H9 (cell line): ENCODE measurements at regions not wholly inside any gene's neighbourhood (a gene's known extent, or its start where the extent isn't known, plus 50 kb on each side); places are given as distances from the start of the nearest gene placed in this dataset.

Experiments used
- DNase-seq: peaks from one replicate; pipeline ENCODE4 v3.0.0-alpha.2; 2017
- H2AFZ ChIP-seq: one replicate; pipeline ENCODE4 v1.6.1; 2013; ENCODE audit warnings: mild to moderate bottlenecking, low read length, control low read depth, moderate library complexity
- H2AK5ac ChIP-seq: 2 replicates; pipeline ENCODE4 v1.6.1; 2013; ENCODE audit warnings: low read length, control low read depth, mixed read lengths; ENCODE audit not compliant: insufficient read length
- H2BK120ac ChIP-seq: one replicate; pipeline ENCODE4 v1.6.1; 2013; ENCODE audit warnings: low read depth, mild to moderate bottlenecking, low read length, control low read depth, inconsistent platforms; ENCODE audit not compliant: poor library complexity, severe bottlenecking
- H2BK12ac ChIP-seq: 2 replicates; pipeline ENCODE4 v1.6.1; 2013; ENCODE audit warnings: low read length, control low read depth, mixed read lengths, low read depth; ENCODE audit not compliant: insufficient read length
- H2BK15ac ChIP-seq: 2 replicates; pipeline ENCODE4 v1.6.1; 2013; ENCODE audit warnings: low read depth, low read length, control low read depth
- H2BK20ac ChIP-seq: one replicate; pipeline ENCODE4 v1.6.1; 2013; ENCODE audit warnings: low read depth, mild to moderate bottlenecking, low read length, control low read depth, inconsistent platforms; ENCODE audit not compliant: poor library complexity, severe bottlenecking
- H2BK5ac ChIP-seq: 2 replicates; pipeline ENCODE4 v1.6.1; 2013; ENCODE audit warnings: low read length, control low read depth, mixed read lengths; ENCODE audit not compliant: insufficient read length
- H3K14ac ChIP-seq: 2 replicates; pipeline ENCODE4 v1.6.1; 2013; ENCODE audit warnings: low read length, control low read depth; ENCODE audit not compliant: insufficient read depth
- H3K18ac ChIP-seq: 2 replicates; pipeline ENCODE4 v1.6.1; 2013; ENCODE audit warnings: low read depth, mild to moderate bottlenecking, mixed read lengths, low read length, control low read depth; ENCODE audit not compliant: insufficient read length
- H3K23ac ChIP-seq: 2 replicates; pipeline ENCODE4 v1.6.1; 2013; ENCODE audit warnings: low read length, control low read depth, mixed read lengths, low read depth; ENCODE audit not compliant: insufficient read length
- H3K23me2 ChIP-seq: 2 replicates; pipeline ENCODE4 v1.6.1; 2013; ENCODE audit warnings: low read depth, mild to moderate bottlenecking, mixed read lengths, low read length, control low read depth; ENCODE audit not compliant: insufficient read length, poor library complexity, severe bottlenecking
- H3K27ac ChIP-seq: 2 replicates; pipeline ENCODE4 v1.5.1; 2013; ENCODE audit warnings: low read length, control low read depth, mixed read lengths, low read depth; ENCODE audit not compliant: insufficient read length
- H3K27me3 ChIP-seq: 2 replicates; pipeline ENCODE4 v1.6.1; 2013; ENCODE audit warnings: low read length, control low read depth, inconsistent platforms; ENCODE audit not compliant: insufficient read depth
- H3K4ac ChIP-seq: 2 replicates; pipeline ENCODE4 v1.6.1; 2013; ENCODE audit warnings: low read depth, mild to moderate bottlenecking, control low read depth, inconsistent platforms, low read length, moderate library complexity
- H3K4me1 ChIP-seq: 2 replicates; pipeline ENCODE4 v1.6.1; 2013; ENCODE audit warnings: low read length, control low read depth, inconsistent platforms; ENCODE audit not compliant: insufficient read depth
- H3K4me2 ChIP-seq: 2 replicates; pipeline ENCODE4 v1.6.1; 2013; ENCODE audit warnings: low read length, control low read depth, mixed read lengths; ENCODE audit not compliant: insufficient read length, insufficient read depth
- H3K56ac ChIP-seq: 2 replicates; pipeline ENCODE4 v1.6.1; 2013; ENCODE audit warnings: low read depth, mild to moderate bottlenecking, mixed read lengths, low read length, control low read depth; ENCODE audit not compliant: insufficient read length
- H3K79me1 ChIP-seq: 2 replicates; pipeline ENCODE4 v1.6.1; 2013; ENCODE audit warnings: low read depth, mild to moderate bottlenecking, moderate library complexity, low read length, control low read depth, inconsistent platforms; ENCODE audit not compliant: insufficient read depth, poor library complexity, severe bottlenecking
- H3K79me2 ChIP-seq: 2 replicates; pipeline ENCODE4 v1.6.1; 2013; ENCODE audit warnings: low read length, control low read depth, inconsistent platforms; ENCODE audit not compliant: insufficient read depth
- H3K9ac ChIP-seq: 2 replicates; pipeline ENCODE4 v1.6.1; 2013; ENCODE audit warnings: low read length, control low read depth, mixed read lengths; ENCODE audit not compliant: insufficient read length; ENCODE audit errors: extremely low read depth
- H3K9me3 ChIP-seq: one replicate; pipeline ENCODE4 v1.6.1; 2013; ENCODE audit warnings: low read depth, low read length, inconsistent platforms; ENCODE audit not compliant: control insufficient read depth
- H3T11ph ChIP-seq: one replicate; pipeline ENCODE4 v1.6.1; 2013; ENCODE audit warnings: mild to moderate bottlenecking, low read length, control low read depth, inconsistent platforms
- H4K20me1 ChIP-seq: one replicate; pipeline ENCODE4 v1.6.1; 2013; ENCODE audit not compliant: control insufficient read depth, insufficient read length, insufficient read depth
- H4K5ac ChIP-seq: 2 replicates; pipeline ENCODE4 v1.6.1; 2013; ENCODE audit warnings: low read depth, mild to moderate bottlenecking, mixed read lengths, low read length, control low read depth; ENCODE audit not compliant: insufficient read length
- H4K8ac ChIP-seq: replicated peaks from 2 replicates; pipeline ENCODE4 v1.6.1; 2013; ENCODE audit warnings: low read length, control low read depth, mixed read lengths, low read depth; ENCODE audit not compliant: insufficient read length
- H4K91ac ChIP-seq: 2 replicates; pipeline ENCODE4 v1.6.1; 2013; ENCODE audit warnings: low read depth, mild to moderate bottlenecking, moderate library complexity, mixed read lengths, low read length, control low read depth; ENCODE audit not compliant: insufficient read length
- H3K27ac Mint-ChIP-seq, 3 experiments: 2 replicates in 2 of 3; 3 replicates in 1 of 3; pipeline ENCODE4 v1.8.0; 2020 to 2021; ENCODE audit warnings: mixed read lengths in 3 of 3, mild to moderate bottlenecking in 1 of 3, moderate library complexity in 1 of 3
- H3K27me3 Mint-ChIP-seq: 2 replicates; pipeline ENCODE4 v1.8.0; 2021; ENCODE audit warnings: low read depth, mild to moderate bottlenecking, moderate library complexity, mixed read lengths
- H3K36me3 Mint-ChIP-seq, 3 experiments: 2 replicates in 2 of 3; 3 replicates in 1 of 3; pipeline ENCODE4 v1.8.0; 2020 to 2021; ENCODE audit warnings: low read depth in 3 of 3, mixed read lengths in 3 of 3; ENCODE audit not compliant: insufficient read depth in 1 of 3
- H3K4me1 Mint-ChIP-seq, 2 experiments: 2 replicates each; pipeline ENCODE4 v1.8.0; 2020; ENCODE audit warnings: mixed read lengths in 2 of 2
- H3K4me3 Mint-ChIP-seq, 2 experiments: 2 replicates in 1 of 2; 3 replicates in 1 of 2; pipeline ENCODE4 v1.8.0; 2020 to 2021; ENCODE audit warnings: mild to moderate bottlenecking in 2 of 2, mixed read lengths in 2 of 2, moderate library complexity in 1 of 2
- H3K9me3 Mint-ChIP-seq, 2 experiments: 2 replicates in 1 of 2; 3 replicates in 1 of 2; pipeline ENCODE4 v1.8.0; 2020; ENCODE audit warnings: mild to moderate bottlenecking in 2 of 2, mixed read lengths in 2 of 2, moderate library complexity in 1 of 2
- WGBS: extraction: QIAGEN DNeasy Blood & Tissue Kit; methylation state at CpG from one replicate; pipeline ENCODE4 v1.1.7; 2013; ENCODE audit warnings: missing lambda C conversion rate, low lambda C conversion rate, mixed read lengths; ENCODE audit not compliant: insufficient read length; ENCODE audit errors: extremely low coverage; 5-methylcytosine and 5-hydroxymethylcytosine counted together
- TF ChIP-seq, protein P1 (sequence below): fragments of 200-600 bp; sonication (generic); conservative IDR thresholded peaks from 3 replicates; pipeline ENCODE4 v1.8.0; 2021; ENCODE audit warnings: antibody characterized with exemption, mild to moderate bottlenecking

DNA sequence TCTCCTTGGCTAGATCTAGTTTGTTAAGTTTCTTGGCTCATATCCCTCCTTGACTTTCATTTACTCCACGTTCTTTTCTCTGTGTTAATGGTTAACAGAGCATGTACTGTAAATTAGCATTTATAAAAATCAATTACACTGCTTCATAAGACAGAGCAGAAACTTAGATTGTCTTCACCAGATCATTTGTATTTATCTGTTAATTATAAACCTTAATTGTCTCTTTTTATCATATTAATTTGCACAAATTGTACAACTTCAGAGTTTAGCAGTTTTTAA lies 221.2 kb upstream of the EGLN3 start:
- Histone ChIP-seq H3K9me3 (no peaks in the 10 kb centered on the region), H3K4me2 (no peak overlapping the region), H2BK12ac (no peak overlapping the region), H2BK20ac (no peak overlapping the region), H3K27me3 (no peaks in the 10 kb centered on the region), H2BK15ac (no peak overlapping the region), H4K5ac (no peak overlapping the region), H3K23ac (no peak overlapping the region), H3K18ac (no peak overlapping the region), H4K8ac (no peak overlapping the region), H2AFZ (no peak overlapping the region), H3K56ac (no peak overlapping the region), H3K79me2 (no peaks in the 10 kb centered on the region), H3K4me1 (no peaks in the 10 kb centered on the region), H3K4ac (no peak overlapping the region), H3K79me1 (no peaks in the 10 kb centered on the region), H2AK5ac (no peak overlapping the region), H2BK120ac (no peak overlapping the region), H4K91ac (no peak overlapping the region), H3K14ac (no peak overlapping the region), H4K20me1 (no peaks in the 10 kb centered on the region), H3K9ac (no peak overlapping the region), H2BK5ac (no peak overlapping the region), H3K27ac (no peak overlapping the region), H3K23me2 (no peaks in the 10 kb centered on the region), H3T11ph (no peak overlapping the region)
- no peaks in the 10 kb centered on the region for H3K27me3 Mint-ChIP-seq
- no peak overlapping the region for H3K4me3 Mint-ChIP-seq
- DNase-seq, result no peak
- H3K9me3 Mint-ChIP-seq, result no peaks in the 10 kb centered on the region
- TF ChIP-seq, protein P1, sequence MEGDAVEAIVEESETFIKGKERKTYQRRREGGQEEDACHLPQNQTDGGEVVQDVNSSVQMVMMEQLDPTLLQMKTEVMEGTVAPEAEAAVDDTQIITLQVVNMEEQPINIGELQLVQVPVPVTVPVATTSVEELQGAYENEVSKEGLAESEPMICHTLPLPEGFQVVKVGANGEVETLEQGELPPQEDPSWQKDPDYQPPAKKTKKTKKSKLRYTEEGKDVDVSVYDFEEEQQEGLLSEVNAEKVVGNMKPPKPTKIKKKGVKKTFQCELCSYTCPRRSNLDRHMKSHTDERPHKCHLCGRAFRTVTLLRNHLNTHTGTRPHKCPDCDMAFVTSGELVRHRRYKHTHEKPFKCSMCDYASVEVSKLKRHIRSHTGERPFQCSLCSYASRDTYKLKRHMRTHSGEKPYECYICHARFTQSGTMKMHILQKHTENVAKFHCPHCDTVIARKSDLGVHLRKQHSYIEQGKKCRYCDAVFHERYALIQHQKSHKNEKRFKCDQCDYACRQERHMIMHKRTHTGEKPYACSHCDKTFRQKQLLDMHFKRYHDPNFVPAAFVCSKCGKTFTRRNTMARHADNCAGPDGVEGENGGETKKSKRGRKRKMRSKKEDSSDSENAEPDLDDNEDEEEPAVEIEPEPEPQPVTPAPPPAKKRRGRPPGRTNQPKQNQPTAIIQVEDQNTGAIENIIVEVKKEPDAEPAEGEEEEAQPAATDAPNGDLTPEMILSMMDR, result no peak
- H3K4me1 Mint-ChIP-seq, result no peaks in the 10 kb centered on the region
- no peak overlapping the region for H3K27ac Mint-ChIP-seq
- no CpG with 5 or more reads among the region's 1 CpG for WGBS
- H3K36me3 Mint-ChIP-seq, result no peaks in the 10 kb centered on the region
